ENCODE measurements at regions not wholly inside any gene's neighbourhood (a gene's known extent, or its start where the extent isn't known, plus 50 kb on each side); places are given as distances from the start of the nearest gene placed in this dataset.

- TF ChIP-seq EGR1 (IDR thresholded peaks at IDR 0.05), result no peak
- TF ChIP-seq FOXM1 (IDR thresholded peaks at IDR 0.05; ENCODE audit: borderline replicate concordance, low read depth), result no peak
- TF ChIP-seq RAD21 (IDR thresholded peaks at IDR 0.05; ENCODE audit: low read depth), result 0 out of 2 replicates have a peak, but pooled peaks have one; percentile 15
- TF ChIP-seq NFIC (IDR thresholded peaks at IDR 0.05), result no peak
- no peak for TF ChIP-seq EP300 (IDR thresholded peaks at IDR 0.05; ENCODE audit: borderline replicate concordance)
- TF ChIP-seq ZBTB7A (IDR thresholded peaks at IDR 0.05; ENCODE audit: low read depth), result no peak
- no peak for TF ChIP-seq TEAD4 (IDR thresholded peaks at IDR 0.05)
- no peak for TF ChIP-seq USF1 (IDR thresholded peaks at IDR 0.05)
- peak; percentile 94 for TF ChIP-seq REST (IDR thresholded peaks at IDR 0.05; ENCODE audit: low read depth)
- no peak for TF ChIP-seq YY1 (IDR thresholded peaks at IDR 0.05; ENCODE audit: low read depth)
- TF ChIP-seq MAX (IDR thresholded peaks at IDR 0.05), result 0 out of 2 replicates have a peak, but pooled peaks have one; percentile 36
- TF ChIP-seq TCF12 (IDR thresholded peaks at IDR 0.05; ENCODE audit: low read depth), result no peak
- no peak for TF ChIP-seq CREB1 (IDR thresholded peaks at IDR 0.05; ENCODE audit: low read depth)
- TF ChIP-seq TAF1 (IDR thresholded peaks at IDR 0.05; ENCODE audit: low read depth), result no peak
- no peak for TF ChIP-seq CEBPB (IDR thresholded peaks at IDR 0.05)
Measured at GRCh38 chr15:69973102-69973714, 124.5 kb downstream of the TLE3 start.

- TF ChIP-seq TEAD4 (IDR thresholded peaks at IDR 0.05), result no peak
- TF ChIP-seq ZBTB7A (IDR thresholded peaks at IDR 0.05; ENCODE audit: low read depth), result no peak
- TF ChIP-seq TAF1 (IDR thresholded peaks at IDR 0.05; ENCODE audit: low read depth), result no peak
- no peak for TF ChIP-seq RAD21 (IDR thresholded peaks at IDR 0.05; ENCODE audit: low read depth)
- TF ChIP-seq FOXM1 (IDR thresholded peaks at IDR 0.05; ENCODE audit: borderline replicate concordance, low read depth), result no peak
- TF ChIP-seq REST (IDR thresholded peaks at IDR 0.05; ENCODE audit: low read depth), result no peak
- TF ChIP-seq CEBPB (IDR thresholded peaks at IDR 0.05), result no peak
- no peak for TF ChIP-seq MAX (IDR thresholded peaks at IDR 0.05)
- TF ChIP-seq USF1 (IDR thresholded peaks at IDR 0.05), result no peak
- TF ChIP-seq EGR1 (IDR thresholded peaks at IDR 0.05), result no peak
- no peak for TF ChIP-seq YY1 (IDR thresholded peaks at IDR 0.05; ENCODE audit: low read depth)
- TF ChIP-seq EP300 (IDR thresholded peaks at IDR 0.05; ENCODE audit: borderline replicate concordance), result no peak
Measured at GRCh38 chr15:69973880-69974279, 123.8 kb downstream of the TLE3 start.

- TF ChIP-seq RAD21 (IDR thresholded peaks at IDR 0.05; ENCODE audit: low read depth) (no peak), ZBTB7A (IDR thresholded peaks at IDR 0.05; ENCODE audit: low read depth) (no peak), YY1 (IDR thresholded peaks at IDR 0.05; ENCODE audit: low read depth) (no peak), NFIC (IDR thresholded peaks at IDR 0.05) (no peak), MAX (IDR thresholded peaks at IDR 0.05) (no peak), EGR1 (IDR thresholded peaks at IDR 0.05) (no peak), TCF12 (IDR thresholded peaks at IDR 0.05; ENCODE audit: low read depth) (no peak), TEAD4 (IDR thresholded peaks at IDR 0.05) (no peak), CEBPB (IDR thresholded peaks at IDR 0.05) (no peak), REST (IDR thresholded peaks at IDR 0.05; ENCODE audit: low read depth) (no peak), EP300 (IDR thresholded peaks at IDR 0.05; ENCODE audit: borderline replicate concordance) (no peak), CREB1 (IDR thresholded peaks at IDR 0.05; ENCODE audit: low read depth) (no peak), USF1 (IDR thresholded peaks at IDR 0.05) (no peak), TAF1 (IDR thresholded peaks at IDR 0.05; ENCODE audit: low read depth) (no peak), FOXM1 (IDR thresholded peaks at IDR 0.05; ENCODE audit: borderline replicate concordance, low read depth) (no peak)
Measured at GRCh38 chr15:69974321-69974720, 123.4 kb downstream of the TLE3 start.

Data from Ishikawa (cell line).